Natural killer cell treated with Interleukin-12 subunit alpha and Interleukin-12 subunit beta and Interleukin-15 and Interleukin-18, amount 100 ng/mL, for 72 hours (primary cell): ENCODE measurements at regions not wholly inside any gene's neighbourhood (a gene's known extent, or its start where the extent isn't known, plus 50 kb on each side); places are given as distances from the start of the nearest gene placed in this dataset.
"Not testable (repeated sequence)": the region's sequence is repeated elsewhere in the genome, so short reads cannot be mapped to it uniquely, and the experiment has no call there.

Experiments
- ATAC-seq, 2 donors: fragments of 150-1000 bp; cut with Tn5 transposase in 1 of 2; sonication (Bioruptor Pico), chemical (Tn5 transposase) in 1 of 2; 2 replicates each; pipeline ENCODE4 v1.10.0; 2021
- DNase-seq: peaks from one replicate; pipeline ENCODE4 v3.0.0; 2022; ENCODE audit warnings: low spot score
- H3K27ac Mint-ChIP-seq, 2 donors: 1 replicate in 1 of 2; 2 replicates in 1 of 2; pipeline ENCODE4 v1.8.0; 2022; ENCODE audit warnings: mixed read lengths in 2 of 2, mild to moderate bottlenecking in 1 of 2, moderate library complexity in 1 of 2
- H3K27me3 Mint-ChIP-seq, 2 donors: 1 replicate in 1 of 2; 2 replicates in 1 of 2; pipeline ENCODE4 v1.8.0; 2022; ENCODE audit warnings: mixed read lengths in 2 of 2
- H3K36me3 Mint-ChIP-seq: one replicate; pipeline ENCODE4 v1.8.0; 2022; ENCODE audit warnings: mixed read lengths
- H3K4me1 Mint-ChIP-seq, 2 donors: 1 replicate in 1 of 2; 2 replicates in 1 of 2; pipeline ENCODE4 v1.8.0; 2022; ENCODE audit warnings: low read depth in 2 of 2, mixed read lengths in 2 of 2, mild to moderate bottlenecking in 1 of 2
- H3K4me3 Mint-ChIP-seq: one replicate; pipeline ENCODE4 v1.8.0; 2022; ENCODE audit warnings: mixed read lengths
- H3K9me3 Mint-ChIP-seq: 2 replicates; pipeline ENCODE4 v1.8.0; 2022; ENCODE audit warnings: mixed read lengths

GRCh38 chr17:71068408-71068750 is 899.0 kb downstream of the KCNJ2 start:
- H3K36me3 Mint-ChIP-seq, result no peaks in the 10 kb centered on the region
- ATAC-seq (no peak), DNase-seq (no peak)
- no peak overlapping the region for H3K27ac Mint-ChIP-seq
- no peak overlapping the region for H3K4me3 Mint-ChIP-seq
- H3K9me3 Mint-ChIP-seq, result peaks cover 14% of the 10 kb centered on the region
- no peaks in the 10 kb centered on the region for H3K27me3 Mint-ChIP-seq
- H3K4me1 Mint-ChIP-seq, result no peaks in the 10 kb centered on the region

DNA sequence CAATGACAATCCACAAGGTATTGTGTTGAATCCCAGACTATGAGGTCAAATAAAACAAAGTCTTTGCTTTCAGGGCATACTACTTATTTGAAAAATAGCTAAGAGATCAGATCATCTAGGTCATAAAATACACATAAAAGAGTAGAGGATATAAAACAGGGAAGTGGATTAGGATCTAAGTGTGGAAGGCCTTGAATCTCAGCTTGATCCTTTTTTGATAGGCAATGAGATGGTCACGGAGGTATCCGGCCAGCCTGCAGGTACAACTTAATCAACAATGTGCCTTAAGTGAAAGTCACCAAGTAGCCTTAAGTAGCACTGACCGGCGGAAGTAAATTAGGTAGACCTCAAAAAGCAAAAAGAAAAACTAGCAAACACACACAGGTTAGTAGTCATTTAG is 901.7 kb downstream of the KCNJ2 start:
- peaks cover 4% of the 10 kb centered on the region for H3K36me3 Mint-ChIP-seq

DNA sequence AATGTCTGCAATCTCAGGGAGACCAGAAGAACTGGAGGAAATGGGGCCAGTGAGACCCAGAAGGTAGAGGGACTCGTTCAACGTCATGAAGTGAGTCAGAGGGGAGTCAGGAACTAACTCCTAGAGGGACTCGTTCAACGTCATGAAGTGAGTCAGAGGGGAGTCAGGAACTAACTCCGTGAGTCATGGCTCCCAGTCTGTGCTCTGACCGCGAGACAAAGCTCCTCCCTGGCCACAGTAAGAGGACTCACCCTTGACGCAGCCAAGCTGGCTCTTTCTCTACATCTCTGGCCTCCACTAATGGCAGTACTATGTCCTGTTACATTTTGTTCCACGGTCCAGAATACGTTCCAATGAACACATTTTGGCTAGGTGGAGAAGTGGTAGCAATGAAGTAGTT is 902.5 kb downstream of the KCNJ2 start:
- Mint-ChIP-seq H3K36me3 (peaks cover 4% of the 10 kb centered on the region), H3K27ac (no peak overlapping the region), H3K4me3 (no peak overlapping the region), H3K27me3 (no peaks in the 10 kb centered on the region), H3K4me1 (no peaks in the 10 kb centered on the region), H3K9me3 (peaks cover 17% of the 10 kb centered on the region)
- ATAC-seq (no peak), DNase-seq (no peak)

More for the DNA sequence above, 901.7 kb downstream of the KCNJ2 start:
- ATAC-seq (no peak), DNase-seq (no peak)
- no peak overlapping the region for H3K4me3 Mint-ChIP-seq
- peaks cover 17% of the 10 kb centered on the region for H3K9me3 Mint-ChIP-seq
- H3K4me1 Mint-ChIP-seq, result no peaks in the 10 kb centered on the region
- no peaks in the 10 kb centered on the region for H3K27me3 Mint-ChIP-seq
- no peak overlapping the region for H3K27ac Mint-ChIP-seq

DNA sequence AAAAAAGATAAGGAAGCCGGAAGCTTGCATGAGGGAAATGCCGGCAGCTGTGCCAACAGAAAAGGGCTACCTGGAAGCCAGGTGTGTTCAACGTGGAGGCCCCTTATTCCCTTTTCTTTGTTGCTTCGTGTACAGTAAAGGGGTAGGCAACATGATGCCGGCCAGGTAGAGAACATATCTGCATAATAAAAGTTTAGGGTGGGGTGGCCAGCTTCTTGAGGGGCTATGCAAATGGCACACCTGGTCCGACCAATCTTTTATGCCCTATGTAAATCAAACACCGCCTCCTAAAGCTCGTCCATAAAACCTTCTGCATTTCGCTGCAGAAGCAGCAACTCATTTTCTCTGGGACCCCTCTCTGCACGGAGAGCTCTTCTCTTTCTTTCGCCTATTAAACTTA is 911.6 kb downstream of the KCNJ2 start:
- DNase-seq (no peak), ATAC-seq (no peak)
- Mint-ChIP-seq H3K27me3 (no peaks in the 10 kb centered on the region), H3K4me1 (no peaks in the 10 kb centered on the region), H3K36me3 (peaks cover 15% of the 10 kb centered on the region), H3K9me3 (peaks cover 17% of the 10 kb centered on the region), H3K4me3 (no peak overlapping the region), H3K27ac (no peak overlapping the region)

GRCh38 chr17:71081666-71082065 is 912.3 kb downstream of the KCNJ2 start:
- no peak for ATAC-seq
- Mint-ChIP-seq H3K4me3 (no peak overlapping the region), H3K27ac (no peak overlapping the region), H3K9me3 (peaks cover 17% of the 10 kb centered on the region), H3K4me1 (no peaks in the 10 kb centered on the region), H3K36me3 (peaks cover 15% of the 10 kb centered on the region), H3K27me3 (no peaks in the 10 kb centered on the region)
- no peak for DNase-seq

DNA sequence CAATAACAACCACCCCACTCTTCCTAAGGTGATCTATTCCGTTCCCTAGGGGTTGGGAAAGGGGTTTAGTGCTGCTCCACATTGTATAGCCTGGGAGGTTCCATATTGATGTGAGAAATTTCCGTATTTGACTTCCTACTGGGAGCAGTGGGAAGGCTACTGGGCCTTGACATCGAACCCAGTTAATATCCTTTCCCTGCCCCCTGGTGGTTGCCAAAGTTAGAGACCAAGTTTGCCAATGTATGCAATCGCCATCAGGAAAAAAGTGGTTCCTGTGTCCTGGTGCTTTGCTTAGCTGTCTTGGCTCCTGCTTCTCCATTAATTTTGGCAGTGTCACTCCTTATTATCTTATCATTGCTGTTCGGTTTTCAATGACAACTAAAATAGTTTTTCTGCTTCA is 914.9 kb downstream of the KCNJ2 start:
- DNase-seq (no peak), ATAC-seq (no peak)
- Mint-ChIP-seq H3K27ac (no peak overlapping the region), H3K4me3 (no peak overlapping the region), H3K36me3 (peaks cover 10% of the 10 kb centered on the region), H3K9me3 (peaks cover 14% of the 10 kb centered on the region), H3K27me3 (no peaks in the 10 kb centered on the region), H3K4me1 (no peaks in the 10 kb centered on the region)

DNA sequence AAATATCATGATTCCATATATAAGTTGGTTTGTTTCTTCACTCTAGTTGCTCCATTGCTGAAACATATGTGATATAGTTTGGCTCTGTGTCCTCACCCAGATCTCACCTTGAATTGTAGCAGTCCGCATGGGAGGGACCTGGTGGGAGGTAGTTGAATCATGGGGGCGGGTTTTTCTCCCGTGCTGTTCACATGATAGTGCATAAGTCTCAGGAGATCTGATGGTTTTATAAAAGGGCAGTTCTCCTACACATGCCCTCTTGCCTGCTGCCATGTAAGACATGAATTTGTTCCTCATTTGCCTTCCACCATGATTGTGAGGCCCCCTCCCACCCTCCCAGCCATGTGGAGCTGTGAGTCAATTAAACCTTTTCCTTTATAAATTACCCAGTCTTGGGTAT is 915.5 kb downstream of the KCNJ2 start:
- no peak overlapping the region for H3K4me3 Mint-ChIP-seq
- peaks cover 4% of the 10 kb centered on the region for H3K36me3 Mint-ChIP-seq
- H3K27ac Mint-ChIP-seq, result no peak overlapping the region
- H3K4me1 Mint-ChIP-seq, result no peaks in the 10 kb centered on the region
- peaks cover 11% of the 10 kb centered on the region for H3K9me3 Mint-ChIP-seq
- H3K27me3 Mint-ChIP-seq, result no peaks in the 10 kb centered on the region
- DNase-seq, result no peak
- no peak for ATAC-seq

DNA sequence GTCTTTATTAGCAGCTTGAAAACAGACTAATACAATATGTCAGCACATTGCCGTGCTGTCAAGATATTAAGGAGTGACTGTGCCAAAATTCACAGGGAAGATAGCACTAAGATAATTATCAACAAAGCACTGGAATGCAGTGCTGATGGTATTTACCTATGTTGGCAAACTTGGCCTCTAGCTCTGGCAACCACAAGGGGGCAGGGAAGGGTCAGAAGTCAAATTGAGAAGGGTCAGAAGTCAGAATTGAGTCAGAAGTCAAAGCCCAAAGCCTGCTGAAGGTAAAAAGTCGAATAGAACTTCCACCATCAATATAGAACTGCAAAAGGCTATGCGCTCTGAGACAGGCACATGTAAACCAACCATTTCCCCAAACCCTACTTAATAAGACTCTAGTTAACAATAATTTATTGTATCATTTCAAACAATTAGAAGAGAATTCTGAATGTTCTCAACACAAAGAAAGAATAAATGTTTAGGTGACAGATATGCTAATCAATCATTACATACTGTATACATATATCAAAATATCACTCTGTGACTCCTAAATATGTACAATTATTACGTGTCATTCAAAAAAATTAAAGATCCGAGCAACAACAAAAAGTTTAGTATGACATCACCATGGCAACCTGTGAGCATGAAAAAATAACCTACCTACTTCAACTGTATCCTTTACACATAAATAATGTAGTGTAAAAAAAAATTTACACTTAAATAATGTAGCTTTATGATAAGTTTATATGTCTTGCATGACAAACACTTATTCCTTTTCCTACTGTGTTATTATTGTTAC is 916.1 kb downstream of the KCNJ2 start:
- Mint-ChIP-seq H3K9me3 (peaks cover 7% of the 10 kb centered on the region), H3K27ac (no peak overlapping the region), H3K27me3 (no peaks in the 10 kb centered on the region), H3K4me1 (no peaks in the 10 kb centered on the region), H3K4me3 (no peak overlapping the region), H3K36me3 (no peaks in the 10 kb centered on the region)
- ATAC-seq, result no peak
- DNase-seq, result no peak

- ATAC-seq (no peak), DNase-seq (no peak)
- Mint-ChIP-seq H3K27me3 (no peaks in the 10 kb centered on the region), H3K4me1 (no peaks in the 10 kb centered on the region), H3K27ac (no peak overlapping the region), H3K4me3 (no peak overlapping the region), H3K36me3 (no peaks in the 10 kb centered on the region), H3K9me3 (peaks cover 9% of the 10 kb centered on the region)
Observed at GRCh38 chr17:71089431-71089830, 920.1 kb downstream of the KCNJ2 start.

GRCh38 chr17:71098071-71098470 is 928.7 kb downstream of the KCNJ2 start:
- Mint-ChIP-seq H3K9me3 (peaks cover 22% of the 10 kb centered on the region), H3K27me3 (no peaks in the 10 kb centered on the region), H3K27ac (no peak overlapping the region), H3K4me1 (no peaks in the 10 kb centered on the region), H3K36me3 (no peaks in the 10 kb centered on the region), H3K4me3 (no peak overlapping the region)
- DNase-seq (no peak), ATAC-seq (no peak)

DNA sequence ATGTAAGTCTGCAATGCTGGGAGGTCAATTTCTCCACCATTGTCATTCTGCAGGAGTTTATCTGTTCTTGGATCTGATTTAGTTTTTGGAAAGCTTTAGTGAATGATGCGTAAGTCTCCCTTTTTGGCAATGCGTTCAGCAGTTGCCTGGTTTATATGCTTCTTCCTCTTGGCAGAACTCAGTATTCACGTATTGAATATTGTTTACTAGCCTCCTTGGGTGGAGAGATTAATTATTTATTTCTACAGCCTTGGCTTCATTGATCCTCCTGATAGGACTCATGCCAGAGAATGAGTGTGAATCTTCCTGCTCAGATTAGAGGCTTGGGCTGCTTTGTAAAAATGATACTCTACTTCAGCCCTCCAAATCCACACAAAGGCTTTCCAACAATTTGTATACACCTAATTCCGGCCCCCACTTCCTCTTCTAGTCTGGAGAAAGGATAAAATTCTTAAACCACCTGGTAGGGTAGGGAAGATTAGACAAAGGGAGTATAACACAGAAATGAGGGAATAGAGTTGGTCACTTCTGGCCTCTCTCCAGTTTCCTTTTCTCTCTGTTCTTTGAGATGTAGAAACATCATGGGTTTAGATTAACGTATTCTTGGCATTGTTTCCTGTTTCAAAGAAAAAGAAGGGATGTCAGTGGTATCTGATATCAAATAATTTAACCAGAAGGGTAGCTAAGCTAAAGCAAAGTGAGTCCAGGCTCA is 929.8 kb downstream of the KCNJ2 start:
- ATAC-seq (no peak), DNase-seq (no peak)
- no peaks in the 10 kb centered on the region for H3K4me1 Mint-ChIP-seq
- H3K9me3 Mint-ChIP-seq, result peaks cover 26% of the 10 kb centered on the region
- no peak overlapping the region for H3K4me3 Mint-ChIP-seq
- no peaks in the 10 kb centered on the region for H3K36me3 Mint-ChIP-seq
- no peaks in the 10 kb centered on the region for H3K27me3 Mint-ChIP-seq
- H3K27ac Mint-ChIP-seq, result no peak overlapping the region

GRCh38 chr17:71102777-71103176 is 933.4 kb downstream of the KCNJ2 start:
- no peaks in the 10 kb centered on the region for H3K4me1 Mint-ChIP-seq
- H3K36me3 Mint-ChIP-seq, result no peaks in the 10 kb centered on the region
- ATAC-seq, result no peak
- H3K27me3 Mint-ChIP-seq, result no peaks in the 10 kb centered on the region
- H3K27ac Mint-ChIP-seq, result no peak overlapping the region
- peaks cover 19% of the 10 kb centered on the region for H3K9me3 Mint-ChIP-seq
- H3K4me3 Mint-ChIP-seq, result no peak overlapping the region
- DNase-seq, result no peak

DNA sequence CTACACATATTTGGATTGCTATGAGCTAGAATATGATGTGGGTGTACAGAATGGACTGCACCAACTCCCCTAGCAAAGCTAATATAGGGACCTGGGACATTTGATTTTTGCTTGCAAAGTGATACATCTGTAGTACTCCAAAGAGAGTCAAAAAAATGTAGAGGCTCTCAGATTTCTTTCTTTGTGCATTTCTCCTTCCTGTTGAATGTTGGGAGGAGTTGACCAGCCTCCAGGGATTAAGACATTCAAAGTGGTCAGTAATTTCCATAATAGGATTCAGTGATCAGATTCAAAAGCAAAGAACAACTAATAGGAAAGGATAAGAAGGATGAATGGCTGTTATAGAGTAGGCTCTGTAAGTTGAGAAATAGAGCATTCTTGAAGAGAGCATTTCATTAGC is 934.9 kb downstream of the KCNJ2 start:
- DNase-seq (no peak), ATAC-seq (no peak)
- peaks cover 19% of the 10 kb centered on the region for H3K9me3 Mint-ChIP-seq
- no peak overlapping the region for H3K27ac Mint-ChIP-seq
- H3K27me3 Mint-ChIP-seq, result no peaks in the 10 kb centered on the region
- no peak overlapping the region for H3K4me3 Mint-ChIP-seq
- H3K4me1 Mint-ChIP-seq, result no peaks in the 10 kb centered on the region
- H3K36me3 Mint-ChIP-seq, result no peaks in the 10 kb centered on the region

- not testable (repeated sequence) for H3K4me3 Mint-ChIP-seq, H3K27ac Mint-ChIP-seq, H3K27me3 Mint-ChIP-seq, ATAC-seq, H3K36me3 Mint-ChIP-seq, DNase-seq, H3K4me1 Mint-ChIP-seq
- H3K9me3 Mint-ChIP-seq, result peaks cover 15% of the 10 kb centered on the region
Observed at GRCh38 chr17:71106056-71106455, 936.7 kb downstream of the KCNJ2 start.
